AG10803 (cell line): ENCODE measurements at regions not wholly inside any gene's neighbourhood (a gene's known extent, or its start where the extent isn't known, plus 50 kb on each side); places are given as distances from the start of the nearest gene placed in this dataset.
A peak's percentile ranks its signal among the peaks of the same experiment; 100 is the strongest.

Experiments
- DNase-seq: peaks from one replicate; pipeline ENCODE4 v3.0.0; 2010; ENCODE audit warnings: low read depth
- H3K4me3 ChIP-seq: 2 replicates; pipeline ENCODE4 v1.5.1; 2011; ENCODE audit warnings: mild to moderate bottlenecking, low read length, control low read depth
- TF ChIP-seq, protein P1 (sequence below): conservative IDR thresholded peaks from 2 replicates; pipeline ENCODE4 v1.5.1; 2011; ENCODE audit warnings: mild to moderate bottlenecking, low read length, control low read depth, inconsistent platforms

DNA sequence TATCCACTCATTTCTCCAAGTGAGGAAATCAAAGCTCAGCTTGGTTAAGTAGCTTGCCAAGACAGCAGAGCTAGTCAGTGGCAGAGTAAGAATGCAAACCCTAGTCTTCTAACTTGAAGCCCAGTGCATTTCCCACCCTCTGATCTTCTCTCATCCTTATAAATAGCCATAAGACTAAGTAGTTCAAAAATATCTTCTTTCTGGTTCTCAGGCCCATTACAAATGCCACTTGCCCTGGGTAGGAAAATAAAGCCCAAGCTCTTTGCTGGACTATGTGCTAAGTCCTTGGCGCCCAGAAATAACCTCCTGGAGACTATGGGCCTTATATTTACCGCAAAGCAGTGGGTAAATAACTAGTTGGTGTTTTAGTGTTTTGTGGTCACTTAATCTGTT lies 505.8 kb downstream of the PLPP3 start:
- DNase-seq, result no peak
- H3K4me3 ChIP-seq, result no peak overlapping the region
- TF ChIP-seq, protein P1, sequence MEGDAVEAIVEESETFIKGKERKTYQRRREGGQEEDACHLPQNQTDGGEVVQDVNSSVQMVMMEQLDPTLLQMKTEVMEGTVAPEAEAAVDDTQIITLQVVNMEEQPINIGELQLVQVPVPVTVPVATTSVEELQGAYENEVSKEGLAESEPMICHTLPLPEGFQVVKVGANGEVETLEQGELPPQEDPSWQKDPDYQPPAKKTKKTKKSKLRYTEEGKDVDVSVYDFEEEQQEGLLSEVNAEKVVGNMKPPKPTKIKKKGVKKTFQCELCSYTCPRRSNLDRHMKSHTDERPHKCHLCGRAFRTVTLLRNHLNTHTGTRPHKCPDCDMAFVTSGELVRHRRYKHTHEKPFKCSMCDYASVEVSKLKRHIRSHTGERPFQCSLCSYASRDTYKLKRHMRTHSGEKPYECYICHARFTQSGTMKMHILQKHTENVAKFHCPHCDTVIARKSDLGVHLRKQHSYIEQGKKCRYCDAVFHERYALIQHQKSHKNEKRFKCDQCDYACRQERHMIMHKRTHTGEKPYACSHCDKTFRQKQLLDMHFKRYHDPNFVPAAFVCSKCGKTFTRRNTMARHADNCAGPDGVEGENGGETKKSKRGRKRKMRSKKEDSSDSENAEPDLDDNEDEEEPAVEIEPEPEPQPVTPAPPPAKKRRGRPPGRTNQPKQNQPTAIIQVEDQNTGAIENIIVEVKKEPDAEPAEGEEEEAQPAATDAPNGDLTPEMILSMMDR, result no peak

DNA sequence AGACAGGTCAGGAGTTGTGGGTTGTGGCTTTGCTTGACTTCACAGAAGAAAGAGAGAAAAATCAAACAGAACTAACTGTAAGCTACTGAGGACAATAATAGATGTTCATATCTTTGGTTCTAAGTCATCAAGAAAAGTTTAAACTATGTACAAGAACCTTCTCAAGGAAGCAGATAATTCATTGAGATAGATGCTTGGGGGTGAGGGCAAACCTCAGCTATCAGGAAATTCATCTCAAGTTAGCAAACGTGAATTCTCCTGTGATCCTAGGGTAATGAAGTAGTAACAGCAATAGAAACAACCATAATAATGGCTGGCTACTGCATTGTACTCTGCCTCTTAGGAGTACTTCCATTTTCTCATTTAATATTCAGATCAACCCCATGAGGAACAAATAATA lies 506.2 kb downstream of the PLPP3 start:
- no peak overlapping the region for H3K4me3 ChIP-seq
- TF ChIP-seq, protein P1, result no peak
- DNase-seq, result no peak

DNA sequence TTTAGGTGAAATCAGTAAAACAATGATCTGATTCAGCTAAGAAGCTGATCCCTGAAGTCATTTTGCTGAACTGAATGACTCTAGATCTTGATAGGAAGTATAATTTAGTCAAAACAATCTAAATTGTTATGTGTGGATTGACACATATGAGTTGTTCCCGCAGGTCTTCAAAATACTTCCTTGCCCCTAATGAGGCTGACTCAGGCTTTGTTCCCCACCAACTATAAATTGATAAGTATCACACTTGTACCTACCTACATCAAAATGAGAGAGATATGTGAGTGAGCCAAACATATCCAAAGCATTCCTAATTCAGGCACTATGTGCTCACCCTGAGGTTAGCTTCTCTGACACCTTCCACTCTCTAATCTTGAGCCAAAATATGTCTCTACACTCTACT lies 507.1 kb downstream of the PLPP3 start:
- TF ChIP-seq, protein P1, result no peak
- no peak for DNase-seq
- H3K4me3 ChIP-seq, result no peak overlapping the region

- DNase-seq, result no peak
- H3K4me3 ChIP-seq, result no peak overlapping the region
- TF ChIP-seq, protein P1, result no peak
Observed at GRCh38 chr1:56071351-56071750, 508.0 kb downstream of the PLPP3 start.

- TF ChIP-seq, protein P1, result no peak
- H3K4me3 ChIP-seq, result no peak overlapping the region
- peak; percentile 86 for DNase-seq
Observed at GRCh38 chr1:56070601-56071000, 508.8 kb downstream of the PLPP3 start.

GRCh38 chr1:56069824-56070223 lies 509.5 kb downstream of the PLPP3 start:
- no peak overlapping the region for H3K4me3 ChIP-seq
- no peak for DNase-seq
- TF ChIP-seq, protein P1, result no peak

DNA sequence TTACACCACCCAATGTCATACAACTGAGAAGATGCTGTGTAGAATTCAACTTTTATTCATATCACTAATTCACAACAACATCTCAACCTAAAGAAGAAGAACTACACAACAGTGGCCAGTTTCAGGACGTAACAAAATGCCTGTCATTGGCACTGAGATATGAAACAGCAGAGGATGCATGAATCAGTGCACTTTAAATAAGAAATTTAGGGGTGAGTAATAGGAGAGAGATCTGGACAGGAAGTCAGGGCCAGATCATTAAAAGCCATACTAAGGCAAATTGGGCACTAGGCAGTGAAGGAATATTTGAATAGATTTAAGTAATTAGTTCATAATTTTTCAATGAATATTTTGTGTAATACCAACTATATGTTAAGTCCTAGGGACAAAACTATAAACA lies 510.5 kb downstream of the PLPP3 start:
- H3K4me3 ChIP-seq, result no peak overlapping the region
- TF ChIP-seq, protein P1, result no peak
- peak; percentile 65 for DNase-seq
